ENCODE measurements at regions not wholly inside any gene's neighbourhood (a gene's known extent, or its start where the extent isn't known, plus 50 kb on each side); places are given as distances from the start of the nearest gene placed in this dataset.

- H3K9me3 ChIP-seq (ENCODE audit: control insufficient read depth, low read length): no peaks in the 10 kb centered on the region
- H3K27me3 ChIP-seq (ENCODE audit: control insufficient read depth, insufficient read depth, low read length): no peaks in the 10 kb centered on the region
- H3K36me3 ChIP-seq (ENCODE audit: control insufficient read depth, insufficient read depth, low read length): no peaks in the 10 kb centered on the region
- no peak overlapping the region for H2AFZ ChIP-seq
- no peak for TF ChIP-seq CTCF (IDR thresholded peaks at IDR 0.05)
- no peaks in the 10 kb centered on the region for H3K79me2 ChIP-seq
- no peak overlapping the region for H3K27ac ChIP-seq
- H3K4me1 ChIP-seq: no peaks in the 10 kb centered on the region
- H3K4me3 ChIP-seq (ENCODE audit: low read depth, low read length): no peak overlapping the region
- no peak overlapping the region for H3K4me2 ChIP-seq (ENCODE audit: low read length)
- H3K9ac ChIP-seq: no peak overlapping the region
Observed at GRCh38 chr12:111006621-111007020, 86.2 kb upstream of the MYL2 start.

GRCh38 chr12:110998971-110999370, 78.6 kb upstream of the MYL2 start:
- Histone ChIP-seq H3K9ac (no peak overlapping the region), H3K4me2 (ENCODE audit: low read length) (no peak overlapping the region), H3K4me1 (no peaks in the 10 kb centered on the region), H3K27ac (no peak overlapping the region), H3K4me3 (ENCODE audit: low read depth, low read length) (no peak overlapping the region), H3K36me3 (ENCODE audit: control insufficient read depth, insufficient read depth, low read length) (no peaks in the 10 kb centered on the region), H2AFZ (no peak overlapping the region), H3K9me3 (ENCODE audit: control insufficient read depth, low read length) (no peaks in the 10 kb centered on the region), H3K79me2 (no peaks in the 10 kb centered on the region), H3K27me3 (ENCODE audit: control insufficient read depth, insufficient read depth, low read length) (no peaks in the 10 kb centered on the region)
- no peak for TF ChIP-seq CTCF (IDR thresholded peaks at IDR 0.05)

GRCh38 chr12:110998165-110998564, 77.8 kb upstream of the MYL2 start:
- H3K9me3 ChIP-seq (ENCODE audit: control insufficient read depth, low read length): no peaks in the 10 kb centered on the region
- TF ChIP-seq CTCF (IDR thresholded peaks at IDR 0.05): no peak
- peaks cover 7% of the 10 kb centered on the region for H3K4me1 ChIP-seq
- H3K27me3 ChIP-seq (ENCODE audit: control insufficient read depth, insufficient read depth, low read length): no peaks in the 10 kb centered on the region
- no peak overlapping the region for H3K27ac ChIP-seq
- H3K36me3 ChIP-seq (ENCODE audit: control insufficient read depth, insufficient read depth, low read length): no peaks in the 10 kb centered on the region
- no peaks in the 10 kb centered on the region for H3K79me2 ChIP-seq
- no peak overlapping the region for H3K4me2 ChIP-seq (ENCODE audit: low read length)
- H2AFZ ChIP-seq: no peak overlapping the region
- H3K4me3 ChIP-seq (ENCODE audit: low read depth, low read length): no peak overlapping the region
- H3K9ac ChIP-seq: no peak overlapping the region

- no peak for TF ChIP-seq CTCF (IDR thresholded peaks at IDR 0.05)
- no peak overlapping the region for H3K4me2 ChIP-seq (ENCODE audit: low read length)
- H2AFZ ChIP-seq: no peak overlapping the region
- H3K9ac ChIP-seq: no peak overlapping the region
- peaks cover 17% of the 10 kb centered on the region for H3K4me1 ChIP-seq
- H3K36me3 ChIP-seq (ENCODE audit: control insufficient read depth, insufficient read depth, low read length): no peaks in the 10 kb centered on the region
- no peaks in the 10 kb centered on the region for H3K27me3 ChIP-seq (ENCODE audit: control insufficient read depth, insufficient read depth, low read length)
- no peak overlapping the region for H3K27ac ChIP-seq
- no peaks in the 10 kb centered on the region for H3K79me2 ChIP-seq
- H3K9me3 ChIP-seq (ENCODE audit: control insufficient read depth, low read length): no peaks in the 10 kb centered on the region
- no peak overlapping the region for H3K4me3 ChIP-seq (ENCODE audit: low read depth, low read length)
Observed at GRCh38 chr12:110996415-110996814, 76.0 kb upstream of the MYL2 start.

- H3K9me3 ChIP-seq (ENCODE audit: control insufficient read depth, low read length): no peaks in the 10 kb centered on the region
- no peak for TF ChIP-seq CTCF (IDR thresholded peaks at IDR 0.05)
- H3K9ac ChIP-seq: no peak overlapping the region
- no peak overlapping the region for H3K27ac ChIP-seq
- no peak overlapping the region for H3K4me3 ChIP-seq (ENCODE audit: low read depth, low read length)
- H3K36me3 ChIP-seq (ENCODE audit: control insufficient read depth, insufficient read depth, low read length): no peaks in the 10 kb centered on the region
- no peaks in the 10 kb centered on the region for H3K79me2 ChIP-seq
- H3K4me1 ChIP-seq: peaks cover 17% of the 10 kb centered on the region
- H2AFZ ChIP-seq: no peak overlapping the region
- no peaks in the 10 kb centered on the region for H3K27me3 ChIP-seq (ENCODE audit: control insufficient read depth, insufficient read depth, low read length)
- no peak overlapping the region for H3K4me2 ChIP-seq (ENCODE audit: low read length)
Observed at GRCh38 chr12:110995615-110996014, 75.2 kb upstream of the MYL2 start.
